ENCODE measurements at regions not wholly inside any gene's neighbourhood (a gene's known extent, or its start where the extent isn't known, plus 50 kb on each side); places are given as distances from the start of the nearest gene placed in this dataset.

- no peak for ATAC-seq (ENCODE audit: low read depth in 2 of 2)
Measured at GRCh38 chr21:26412885-26413284, 160.2 kb downstream of the CYYR1 start.

GRCh38 chr21:26409735-26410134, 163.4 kb downstream of the CYYR1 start:
- Mint-ChIP-seq H3K27me3 (peaks cover 0 to 5% (median 0%) of the 10 kb centered on the region in 3 donors), H3K4me3 (no peak overlapping the region), H3K9me3 (peaks cover 0 to 5% (median 0%) of the 10 kb centered on the region in 7 donors), H3K27ac (peak overlapping the region in 1 of 6 donors; percentile 7), H3K36me3 (no peaks in the 10 kb centered on the region), H3K4me1 (peaks cover 0 to 6% (median 4%) of the 10 kb centered on the region in 3 donors)
- DNase-seq (no peak), ATAC-seq (ENCODE audit: low read depth in 2 of 2) (no peak)

More at GRCh38 chr21:26412885-26413284, 160.2 kb downstream of the CYYR1 start:
- H3K4me1 Mint-ChIP-seq, result no peaks in the 10 kb centered on the region
- DNase-seq, result no peak
- H3K36me3 Mint-ChIP-seq, result no peaks in the 10 kb centered on the region
- H3K9me3 Mint-ChIP-seq, result peaks cover 0 to 4% (median 0%) of the 10 kb centered on the region in 7 donors
- H3K27me3 Mint-ChIP-seq, result peaks cover 0 to 5% (median 0%) of the 10 kb centered on the region in 3 donors
- no peak overlapping the region for H3K27ac Mint-ChIP-seq
- H3K4me3 Mint-ChIP-seq, result no peak overlapping the region

GRCh38 chr21:26408511-26408910, 164.6 kb downstream of the CYYR1 start:
- DNase-seq (no peak), ATAC-seq (ENCODE audit: low read depth in 2 of 2) (no peak)
- peaks cover 0 to 5% (median 0%) of the 10 kb centered on the region in 7 donors for H3K9me3 Mint-ChIP-seq
- no peak overlapping the region for H3K27ac Mint-ChIP-seq
- peaks cover 0 to 6% (median 4%) of the 10 kb centered on the region in 3 donors for H3K4me1 Mint-ChIP-seq
- no peaks in the 10 kb centered on the region for H3K36me3 Mint-ChIP-seq
- no peak overlapping the region for H3K4me3 Mint-ChIP-seq
- peaks cover 0 to 5% (median 0%) of the 10 kb centered on the region in 3 donors for H3K27me3 Mint-ChIP-seq

GRCh38 chr21:26406526-26406925, 166.6 kb downstream of the CYYR1 start:
- ATAC-seq (ENCODE audit: low read depth in 2 of 2) (no peak), DNase-seq (no peak)
- H3K9me3 Mint-ChIP-seq, result peaks cover 0 to 5% (median 0%) of the 10 kb centered on the region in 7 donors
- H3K27ac Mint-ChIP-seq, result no peak overlapping the region
- peaks cover 0 to 6% (median 4%) of the 10 kb centered on the region in 3 donors for H3K4me1 Mint-ChIP-seq
- H3K4me3 Mint-ChIP-seq, result no peak overlapping the region
- no peaks in the 10 kb centered on the region for H3K27me3 Mint-ChIP-seq
- no peaks in the 10 kb centered on the region for H3K36me3 Mint-ChIP-seq

GRCh38 chr21:26405735-26406361, 167.2 kb downstream of the CYYR1 start:
- H3K4me3 Mint-ChIP-seq, result no peak overlapping the region
- peaks cover 0 to 6% (median 4%) of the 10 kb centered on the region in 3 donors for H3K4me1 Mint-ChIP-seq
- no peak for DNase-seq
- no peak overlapping the region for H3K27ac Mint-ChIP-seq
- no peaks in the 10 kb centered on the region for H3K36me3 Mint-ChIP-seq
- H3K27me3 Mint-ChIP-seq, result no peaks in the 10 kb centered on the region
- ATAC-seq (ENCODE audit: low read depth in 2 of 2), result no peak
- peaks cover 0 to 5% (median 0%) of the 10 kb centered on the region in 7 donors for H3K9me3 Mint-ChIP-seq

GRCh38 chr21:26405071-26405470, 168.0 kb downstream of the CYYR1 start:
- DNase-seq, result no peak
- ATAC-seq (ENCODE audit: low read depth in 2 of 2), result no peak
- no peak overlapping the region for H3K4me3 Mint-ChIP-seq
- H3K9me3 Mint-ChIP-seq, result peaks cover 0 to 7% (median 4%) of the 10 kb centered on the region in 7 donors
- no peak overlapping the region for H3K27ac Mint-ChIP-seq
- H3K36me3 Mint-ChIP-seq, result no peaks in the 10 kb centered on the region
- H3K27me3 Mint-ChIP-seq, result no peaks in the 10 kb centered on the region
- peaks cover 0 to 6% (median 4%) of the 10 kb centered on the region in 3 donors for H3K4me1 Mint-ChIP-seq

- H3K36me3 Mint-ChIP-seq, result no peaks in the 10 kb centered on the region
- no peak overlapping the region for H3K27ac Mint-ChIP-seq
- H3K4me1 Mint-ChIP-seq, result peaks cover 0 to 6% (median 4%) of the 10 kb centered on the region in 3 donors
- no peaks in the 10 kb centered on the region for H3K27me3 Mint-ChIP-seq
- H3K9me3 Mint-ChIP-seq, result peaks cover 0 to 9% (median 4%) of the 10 kb centered on the region in 7 donors
- no peak for DNase-seq
- no peak overlapping the region for H3K4me3 Mint-ChIP-seq
- no peak for ATAC-seq (ENCODE audit: low read depth in 2 of 2)
Measured at GRCh38 chr21:26404288-26404687, 168.8 kb downstream of the CYYR1 start.

- Mint-ChIP-seq H3K27me3 (no peaks in the 10 kb centered on the region), H3K4me3 (no peak overlapping the region), H3K36me3 (no peaks in the 10 kb centered on the region), H3K9me3 (peaks cover 0 to 9% (median 4%) of the 10 kb centered on the region in 7 donors), H3K4me1 (peaks cover 0 to 6% (median 4%) of the 10 kb centered on the region in 3 donors), H3K27ac (no peak overlapping the region)
- DNase-seq (no peak), ATAC-seq (ENCODE audit: low read depth in 2 of 2) (no peak)
Measured at GRCh38 chr21:26403321-26403720, 169.8 kb downstream of the CYYR1 start.

GRCh38 chr21:26397545-26397944, 175.5 kb downstream of the CYYR1 start:
- no peak for DNase-seq
- peaks cover 0 to 6% (median 4%) of the 10 kb centered on the region in 7 donors for H3K9me3 Mint-ChIP-seq
- no peak overlapping the region for H3K27ac Mint-ChIP-seq
- no peaks in the 10 kb centered on the region for H3K36me3 Mint-ChIP-seq
- H3K27me3 Mint-ChIP-seq, result no peaks in the 10 kb centered on the region
- no peak for ATAC-seq (ENCODE audit: low read depth in 2 of 2)
- H3K4me3 Mint-ChIP-seq, result no peak overlapping the region
- H3K4me1 Mint-ChIP-seq, result no peaks in the 10 kb centered on the region

GRCh38 chr21:26394341-26394740, 178.7 kb downstream of the CYYR1 start:
- ATAC-seq (ENCODE audit: low read depth in 2 of 2), result no peak
- no peak overlapping the region for H3K4me3 Mint-ChIP-seq
- DNase-seq, result no peak
- no peaks in the 10 kb centered on the region for H3K36me3 Mint-ChIP-seq
- no peak overlapping the region for H3K27ac Mint-ChIP-seq
- no peaks in the 10 kb centered on the region for H3K27me3 Mint-ChIP-seq
- H3K4me1 Mint-ChIP-seq, result peaks cover 0 to 8% (median 0%) of the 10 kb centered on the region in 3 donors
- H3K9me3 Mint-ChIP-seq, result peaks cover 0 to 4% (median 0%) of the 10 kb centered on the region in 7 donors

- H3K36me3 Mint-ChIP-seq, result no peaks in the 10 kb centered on the region
- H3K27ac Mint-ChIP-seq, result no peak overlapping the region
- ATAC-seq (ENCODE audit: low read depth in 2 of 2), result no peak
- no peaks in the 10 kb centered on the region for H3K27me3 Mint-ChIP-seq
- no peaks in the 10 kb centered on the region for H3K9me3 Mint-ChIP-seq
- peaks cover 0 to 8% (median 0%) of the 10 kb centered on the region in 3 donors for H3K4me1 Mint-ChIP-seq
- no peak for DNase-seq
- H3K4me3 Mint-ChIP-seq, result no peak overlapping the region
Measured at GRCh38 chr21:26391166-26391565, 181.9 kb downstream of the CYYR1 start.

GRCh38 chr21:26389971-26390641, 183.0 kb downstream of the CYYR1 start:
- H3K27ac Mint-ChIP-seq, result peak overlapping the region in 3 of 6 donors; percentile 9 to 53 (median 17)
- no peak for DNase-seq
- H3K9me3 Mint-ChIP-seq, result peaks cover 0 to 5% (median 0%) of the 10 kb centered on the region in 7 donors
- no peaks in the 10 kb centered on the region for H3K36me3 Mint-ChIP-seq
- no peak overlapping the region for H3K4me3 Mint-ChIP-seq
- ATAC-seq (ENCODE audit: low read depth in 2 of 2), result peak; percentile 37 to 53
- no peaks in the 10 kb centered on the region for H3K27me3 Mint-ChIP-seq
- H3K4me1 Mint-ChIP-seq, result peaks cover 0 to 8% (median 0%) of the 10 kb centered on the region in 3 donors

- Mint-ChIP-seq H3K27me3 (no peaks in the 10 kb centered on the region), H3K27ac (no peak overlapping the region), H3K36me3 (no peaks in the 10 kb centered on the region), H3K9me3 (peaks cover 0 to 5% (median 0%) of the 10 kb centered on the region in 7 donors), H3K4me1 (peaks cover 0 to 8% (median 0%) of the 10 kb centered on the region in 3 donors), H3K4me3 (no peak overlapping the region)
- DNase-seq (no peak), ATAC-seq (ENCODE audit: low read depth in 2 of 2) (no peak)
Measured at GRCh38 chr21:26388731-26389231, 184.3 kb downstream of the CYYR1 start.

GRCh38 chr21:26385721-26386120, 187.4 kb downstream of the CYYR1 start:
- H3K36me3 Mint-ChIP-seq, result no peaks in the 10 kb centered on the region
- H3K4me3 Mint-ChIP-seq, result no peak overlapping the region

More at GRCh38 chr21:26385721-26386120, 187.4 kb downstream of the CYYR1 start:
- H3K27ac Mint-ChIP-seq, result no peak overlapping the region
- no peaks in the 10 kb centered on the region for H3K27me3 Mint-ChIP-seq
- ATAC-seq (ENCODE audit: low read depth in 2 of 2), result no peak
- DNase-seq, result no peak
- peaks cover 0 to 5% (median 0%) of the 10 kb centered on the region in 7 donors for H3K9me3 Mint-ChIP-seq
- H3K4me1 Mint-ChIP-seq, result peaks cover 0 to 8% (median 0%) of the 10 kb centered on the region in 3 donors

Measured in naive B cell (primary cell).